Trophoblast cell (in vitro differentiated cells and primary cell): ENCODE measurements at regions not wholly inside any gene's neighbourhood (a gene's known extent, or its start where the extent isn't known, plus 50 kb on each side); places are given as distances from the start of the nearest gene placed in this dataset.

Source experiments
- DNase-seq, 2 donors: peaks; one replicate each; pipeline ENCODE4 v3.0.0-alpha.2; 2016
- H2AFZ ChIP-seq: 2 replicates; pipeline ENCODE4 v1.6.1; 2013; ENCODE audit warnings: low read length, moderate library complexity, mild to moderate bottlenecking; ENCODE audit not compliant: insufficient read depth, poor library complexity
- H2AK5ac ChIP-seq: 2 replicates; pipeline ENCODE4 v1.6.1; 2013; ENCODE audit warnings: mild to moderate bottlenecking, low read length
- H2BK120ac ChIP-seq: 2 replicates; pipeline ENCODE4 v1.6.1; 2013; ENCODE audit warnings: low read length, mild to moderate bottlenecking, moderate library complexity; ENCODE audit not compliant: insufficient read depth, poor library complexity
- H2BK12ac ChIP-seq: 2 replicates; pipeline ENCODE4 v1.6.1; 2013; ENCODE audit warnings: mild to moderate bottlenecking, low read length, moderate library complexity
- H2BK5ac ChIP-seq: 2 replicates; pipeline ENCODE4 v1.6.1; 2013; ENCODE audit warnings: low read length, low read depth, moderate library complexity, mild to moderate bottlenecking; ENCODE audit not compliant: poor library complexity
- H3K14ac ChIP-seq: 2 replicates; pipeline ENCODE4 v1.6.1; 2013; ENCODE audit warnings: mild to moderate bottlenecking, low read length
- H3K18ac ChIP-seq: 2 replicates; pipeline ENCODE4 v1.6.1; 2013; ENCODE audit warnings: mild to moderate bottlenecking, low read length
- H3K23ac ChIP-seq: 2 replicates; pipeline ENCODE4 v1.6.1; 2013; ENCODE audit warnings: low read length
- H3K27ac ChIP-seq: 2 replicates; pipeline ENCODE4 v1.5.1; 2013; ENCODE audit warnings: low read depth, mild to moderate bottlenecking, inconsistent platforms, low read length, moderate library complexity
- H3K27me3 ChIP-seq: 2 replicates; pipeline ENCODE4 v1.6.1; 2013; ENCODE audit warnings: inconsistent platforms, mild to moderate bottlenecking, low read length, moderate library complexity; ENCODE audit not compliant: insufficient read depth
- H3K36me3 ChIP-seq, 2 experiments: 1 replicate in 1 of 2; 2 replicates in 1 of 2; pipeline ENCODE4 v1.6.1; 2013; ENCODE audit warnings: low read length in 2 of 2, mild to moderate bottlenecking in 2 of 2, moderate library complexity in 1 of 2; ENCODE audit not compliant: insufficient read depth in 2 of 2, control insufficient read depth in 1 of 2
- H3K4ac ChIP-seq: 2 replicates; pipeline ENCODE4 v1.6.1; 2013; ENCODE audit warnings: low read depth, mild to moderate bottlenecking, low read length, moderate library complexity
- H3K4me1 ChIP-seq, 2 experiments: 1 replicate in 1 of 2; 2 replicates in 1 of 2; pipeline ENCODE4 v1.6.1; 2013; ENCODE audit warnings: low read length in 2 of 2, mild to moderate bottlenecking in 2 of 2, moderate library complexity in 1 of 2; ENCODE audit not compliant: insufficient read depth in 2 of 2, control insufficient read depth in 1 of 2
- H3K4me2 ChIP-seq: 2 replicates; pipeline ENCODE4 v1.6.1; 2013; ENCODE audit warnings: inconsistent platforms, mild to moderate bottlenecking, low read length, moderate library complexity
- H3K4me3 ChIP-seq: 2 replicates; pipeline ENCODE4 v1.5.1; 2013; ENCODE audit warnings: mild to moderate bottlenecking, low read depth, low read length, inconsistent platforms
- H3K79me1 ChIP-seq: one replicate; pipeline ENCODE4 v1.6.1; 2013; ENCODE audit warnings: low read length
- H3K79me2 ChIP-seq: 2 replicates; pipeline ENCODE4 v1.6.1; 2013; ENCODE audit warnings: low read length, mild to moderate bottlenecking; ENCODE audit not compliant: control insufficient read depth, insufficient read depth, poor library complexity
- H3K9ac ChIP-seq: 2 replicates; pipeline ENCODE4 v1.6.1; 2013; ENCODE audit warnings: mild to moderate bottlenecking, low read length
- H3K9me3 ChIP-seq: 2 replicates; pipeline ENCODE4 v1.6.1; 2013; ENCODE audit warnings: low read depth, mild to moderate bottlenecking, control low read depth, inconsistent platforms, low read length; ENCODE audit not compliant: insufficient read depth
- H4K12ac ChIP-seq: 2 replicates; pipeline ENCODE4 v1.6.1; 2013; ENCODE audit warnings: low read depth, mild to moderate bottlenecking, low read length, moderate library complexity
- H4K8ac ChIP-seq: 2 replicates; pipeline ENCODE4 v1.6.1; 2013; ENCODE audit warnings: low read depth, mild to moderate bottlenecking, low read length, moderate library complexity
- H4K91ac ChIP-seq: one replicate; pipeline ENCODE4 v1.6.1; 2013; ENCODE audit warnings: low read depth, mild to moderate bottlenecking, low read length, moderate library complexity
- WGBS: extraction: QIAGEN DNeasy Blood & Tissue Kit; methylation state at CpG from one replicate; pipeline ENCODE4 v1.1.7; 2013; ENCODE audit warnings: missing lambda C conversion rate; ENCODE audit not compliant: insufficient read length, insufficient coverage; ENCODE audit errors: extremely low coverage; 5-methylcytosine and 5-hydroxymethylcytosine counted together

DNA sequence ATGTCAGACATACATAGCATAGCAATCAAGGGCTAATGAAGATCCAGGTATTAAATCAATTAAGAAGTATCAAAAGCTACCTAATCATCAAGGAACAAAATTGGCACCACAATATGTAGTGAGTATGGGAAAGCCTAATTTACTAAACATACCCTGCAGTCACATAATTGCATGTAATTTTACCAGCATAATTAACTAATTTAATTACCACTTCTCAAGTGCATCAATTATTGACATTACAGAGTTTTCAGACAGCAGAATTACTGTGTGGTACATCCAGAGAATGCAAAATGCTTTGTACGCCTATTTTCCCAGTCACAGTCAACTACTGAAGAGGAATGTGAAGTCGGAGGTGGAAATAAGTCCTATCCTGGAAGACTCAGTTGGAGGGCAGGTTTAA is 279.0 kb upstream of the ID4 start:
- no peaks in the 10 kb centered on the region for H3K4me1 ChIP-seq
- no peaks in the 10 kb centered on the region for H3K36me3 ChIP-seq
- H3K4ac ChIP-seq = no peak overlapping the region
- no peak overlapping the region for H3K4me3 ChIP-seq
- H3K23ac ChIP-seq = no peak overlapping the region
- no peaks in the 10 kb centered on the region for H3K9me3 ChIP-seq
- no peak overlapping the region for H4K8ac ChIP-seq
- H3K9ac ChIP-seq = no peak overlapping the region
- no peak overlapping the region for H2AFZ ChIP-seq
- no peak overlapping the region for H3K18ac ChIP-seq
- H3K79me1 ChIP-seq = no peaks in the 10 kb centered on the region
- no peak overlapping the region for H2AK5ac ChIP-seq
- no peak overlapping the region for H2BK12ac ChIP-seq
- H4K91ac ChIP-seq = no peak overlapping the region
- H3K27ac ChIP-seq = no peak overlapping the region
- H4K12ac ChIP-seq = no peak overlapping the region
- H3K14ac ChIP-seq = no peak overlapping the region
- no peaks in the 10 kb centered on the region for H3K79me2 ChIP-seq
- DNase-seq = no peak
- no CpG with 5 or more reads among the region's 2 CpGs for WGBS
- H2BK5ac ChIP-seq = no peak overlapping the region
- no peaks in the 10 kb centered on the region for H3K27me3 ChIP-seq
- no peak overlapping the region for H3K4me2 ChIP-seq
- no peak overlapping the region for H2BK120ac ChIP-seq

DNA sequence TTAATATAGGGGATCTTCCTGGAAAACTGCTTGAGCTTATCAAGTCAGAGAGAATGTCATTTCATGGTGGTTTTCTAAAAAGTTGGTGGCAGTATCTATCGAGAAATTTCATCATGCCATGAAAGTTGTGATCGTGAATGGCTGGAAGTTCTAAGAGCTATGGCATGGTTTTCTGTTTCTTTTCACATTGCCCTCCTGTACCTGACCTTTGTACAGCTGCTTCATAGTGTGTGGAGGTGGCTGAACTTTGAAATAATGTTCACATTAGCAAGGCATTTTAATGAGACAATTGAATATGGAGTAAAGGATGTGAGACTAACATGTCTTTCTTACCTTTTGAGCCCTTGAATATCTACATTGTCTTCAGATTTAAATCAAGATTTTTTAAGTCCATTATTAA is 278.2 kb upstream of the ID4 start:
- no CpG with 5 or more reads among the region's 2 CpGs for WGBS
- Histone ChIP-seq H3K79me1 (no peaks in the 10 kb centered on the region), H3K4me2 (no peak overlapping the region), H4K12ac (no peak overlapping the region), H4K8ac (no peak overlapping the region), H3K14ac (no peak overlapping the region), H3K9me3 (no peaks in the 10 kb centered on the region), H2BK12ac (no peak overlapping the region), H3K27ac (no peak overlapping the region), H3K27me3 (no peaks in the 10 kb centered on the region), H4K91ac (no peak overlapping the region), H3K4me1 (no peaks in the 10 kb centered on the region), H3K4ac (no peak overlapping the region), H3K79me2 (no peaks in the 10 kb centered on the region), H2BK5ac (no peak overlapping the region), H3K4me3 (no peak overlapping the region), H3K18ac (no peak overlapping the region), H2AK5ac (no peak overlapping the region), H2AFZ (no peak overlapping the region), H2BK120ac (no peak overlapping the region), H3K36me3 (no peaks in the 10 kb centered on the region), H3K23ac (no peak overlapping the region), H3K9ac (no peak overlapping the region)
- DNase-seq = no peak

DNA sequence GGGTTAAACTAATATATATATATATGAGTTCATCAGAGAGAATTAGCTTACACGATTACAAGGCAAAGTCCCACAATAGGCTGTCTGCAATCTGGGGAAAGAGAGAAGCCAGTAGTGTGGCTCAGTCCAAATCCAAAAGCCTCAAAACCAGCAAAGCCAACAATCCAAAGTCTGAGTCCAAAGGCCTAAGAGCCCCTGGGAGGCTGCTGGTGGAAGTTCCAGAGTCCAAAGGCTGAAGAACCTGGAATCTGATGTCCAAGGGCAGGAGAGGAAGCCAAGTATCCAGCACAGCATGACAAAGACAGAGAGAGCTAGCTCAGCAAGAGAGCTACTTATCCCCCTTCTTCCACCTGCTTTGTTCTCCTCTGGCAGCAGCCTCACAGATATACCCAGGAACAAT is 274.7 kb upstream of the ID4 start:
- Histone ChIP-seq H3K4me2 (no peak overlapping the region), H4K12ac (no peak overlapping the region), H3K4ac (no peak overlapping the region), H3K36me3 (no peaks in the 10 kb centered on the region), H3K14ac (no peak overlapping the region), H3K79me1 (no peaks in the 10 kb centered on the region), H2BK120ac (no peak overlapping the region), H3K4me3 (no peak overlapping the region), H2BK5ac (no peak overlapping the region), H4K8ac (no peak overlapping the region), H3K27ac (no peak overlapping the region), H2AFZ (no peak overlapping the region), H3K23ac (no peak overlapping the region), H4K91ac (no peak overlapping the region), H3K4me1 (no peaks in the 10 kb centered on the region), H3K79me2 (no peaks in the 10 kb centered on the region), H2BK12ac (no peak overlapping the region), H3K27me3 (no peaks in the 10 kb centered on the region), H3K9ac (no peak overlapping the region), H3K18ac (no peak overlapping the region), H3K9me3 (no peaks in the 10 kb centered on the region), H2AK5ac (no peak overlapping the region)
- DNase-seq = no peak
- WGBS = no CpG with 5 or more reads among the region's 1 CpG

DNA sequence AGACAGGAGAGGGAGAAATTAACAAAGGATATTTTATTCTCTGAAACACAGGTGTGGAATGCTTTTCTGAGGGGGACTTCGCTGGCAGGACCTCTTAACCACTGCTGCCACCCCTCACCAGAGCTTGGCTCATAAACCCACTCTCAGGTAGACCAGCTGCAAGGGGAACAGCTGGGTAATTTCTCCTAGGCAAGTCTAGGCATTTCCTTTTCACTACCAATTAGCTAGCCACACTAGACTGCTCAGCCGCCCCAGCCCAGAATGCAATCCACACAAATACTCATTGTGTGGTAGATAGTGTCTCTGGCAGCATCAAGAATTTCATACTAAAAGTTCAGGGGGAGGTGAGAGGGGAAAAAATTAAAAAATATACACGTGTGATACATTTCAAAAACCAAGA is 267.6 kb upstream of the ID4 start:
- Histone ChIP-seq H4K12ac (no peak overlapping the region), H3K27me3 (no peaks in the 10 kb centered on the region), H2AFZ (no peak overlapping the region), H3K9me3 (no peaks in the 10 kb centered on the region), H3K23ac (no peak overlapping the region), H3K79me2 (no peaks in the 10 kb centered on the region), H2AK5ac (no peak overlapping the region), H3K36me3 (no peaks in the 10 kb centered on the region), H3K4ac (no peak overlapping the region), H4K8ac (no peak overlapping the region), H3K14ac (no peak overlapping the region), H3K9ac (no peak overlapping the region), H4K91ac (no peak overlapping the region), H3K4me1 (no peaks in the 10 kb centered on the region), H3K27ac (no peak overlapping the region), H2BK12ac (no peak overlapping the region), H2BK5ac (no peak overlapping the region), H3K4me2 (no peak overlapping the region), H3K79me1 (no peaks in the 10 kb centered on the region), H3K4me3 (no peak overlapping the region), H2BK120ac (no peak overlapping the region), H3K18ac (no peak overlapping the region)
- no CpG with 5 or more reads among the region's 3 CpGs for WGBS
- no peak for DNase-seq
